Thyroid gland (tissue), 4 donors: ENCODE measurements at regions not wholly inside any gene's neighbourhood (a gene's known extent, or its start where the extent isn't known, plus 50 kb on each side); places are given as distances from the start of the nearest gene placed in this dataset.
"Not testable (repeated sequence)": the region's sequence is repeated elsewhere in the genome, so short reads cannot be mapped to it uniquely, and the experiment has no call there.

Source experiments
- DNase-seq, 2 donors: peaks; one replicate each; pipeline ENCODE4 v3.0.0-alpha.2; 2019
- H3K27ac ChIP-seq, 3 donors: fragments of 200-600 bp; sonication (generic); 1 replicate in 2 of 3; 2 replicates in 1 of 3; pipeline ENCODE4 v1.5.1; 2016 to 2019; ENCODE audit warnings: mild to moderate bottlenecking in 1 of 3, moderate library complexity in 1 of 3
- H3K27me3 ChIP-seq: fragments of 200-600 bp; sonication (generic); one replicate; pipeline ENCODE4 v1.5.1; 2019
- H3K36me3 ChIP-seq, 2 donors: fragments of 200-600 bp; sonication (generic); one replicate each; pipeline ENCODE4 v1.5.1; 2016 to 2019
- H3K4me1 ChIP-seq, 2 donors: fragments of 200-600 bp; sonication (generic); one replicate each; pipeline ENCODE4 v1.5.1; 2017 to 2019
- H3K4me3 ChIP-seq, 3 donors: fragments of 200-600 bp; sonication (generic); replicated peaks in 1 of 3; 1 replicate in 2 of 3; 2 replicates in 1 of 3; pipeline ENCODE4 v1.5.1; 2016; ENCODE audit warnings: mild to moderate bottlenecking in 1 of 3
- H3K9me3 ChIP-seq: fragments of 200-600 bp; sonication (generic); one replicate; pipeline ENCODE4 v1.5.1; 2017
- CTCF ChIP-seq, 6 experiments: fragments of 200-600 bp in 3 of 6; fragments of 450-650 bp in 3 of 6; sonication (generic) in 3 of 6; IDR thresholded peaks; one replicate each; pipeline ENCODE4 v1.5.1; 2016 to 2019; ENCODE audit warnings: antibody characterized with exemption in 6 of 6, mild to moderate bottlenecking in 2 of 6, inconsistent platforms in 1 of 6, moderate library complexity in 1 of 6
- POLR2A ChIP-seq, 2 donors: fragments of 450-650 bp; IDR thresholded peaks; one replicate each; pipeline ENCODE4 v1.6.1; 2017; ENCODE audit warnings: antibody characterized with exemption in 2 of 2, mild to moderate bottlenecking in 2 of 2, moderate library complexity in 1 of 2
- WGBS, 2 donors: methylation state at CpG; one replicate each; pipeline ENCODE4 v1.1.5; 2017; 5-methylcytosine and 5-hydroxymethylcytosine counted together
- intact Hi-C: fragments of 100-400 bp; cut with DNase I; formaldehyde crosslinking; loops from one replicate; pipeline ENCODE4 v1.15.1; 2023

GRCh38 chr6:15158821-15159619 is 86.8 kb upstream of the JARID2 start:
- no peaks in the 10 kb centered on the region for H3K4me1 ChIP-seq
- no peaks in the 10 kb centered on the region for H3K9me3 ChIP-seq
- H3K36me3 ChIP-seq, result no peaks in the 10 kb centered on the region
- no peak overlapping the region for H3K27ac ChIP-seq
- no peak for TF ChIP-seq CTCF (IDR thresholded peaks at IDR 0.05)
- no peak for TF ChIP-seq POLR2A (IDR thresholded peaks at IDR 0.05)
- intact Hi-C loops, result no loop called here
- DNase-seq, result no peak
- 92 to 95% methylated on average over 10 of the region's 10 CpGs for WGBS, 2 donors
- no peaks in the 10 kb centered on the region for H3K27me3 ChIP-seq
- no peak overlapping the region for H3K4me3 ChIP-seq

GRCh38 chr6:15160812-15161211 is 85.1 kb upstream of the JARID2 start:
- Histone ChIP-seq H3K36me3 (no peaks in the 10 kb centered on the region), H3K4me3 (no peak overlapping the region), H3K27ac (no peak overlapping the region), H3K27me3 (no peaks in the 10 kb centered on the region), H3K9me3 (no peaks in the 10 kb centered on the region), H3K4me1 (no peaks in the 10 kb centered on the region)
- intact Hi-C loops, result no loop called here
- TF ChIP-seq CTCF (IDR thresholded peaks at IDR 0.05), result no peak
- TF ChIP-seq POLR2A (IDR thresholded peaks at IDR 0.05), result no peak
- no peak for DNase-seq
- 93 to 98% methylated on average over 2 of the region's 2 CpGs for WGBS, 2 donors

- DNase-seq, intact Hi-C loops, H3K4me3 ChIP-seq, H3K9me3 ChIP-seq, H3K27me3 ChIP-seq, H3K27ac ChIP-seq, H3K4me1 ChIP-seq, H3K36me3 ChIP-seq: not testable (repeated sequence)
- 97 to 98% methylated on average over 6 of the region's 6 CpGs for WGBS, 2 donors
Measured at GRCh38 chr6:15164855-15165254, 81.0 kb upstream of the JARID2 start.

- TF ChIP-seq POLR2A (IDR thresholded peaks at IDR 0.05), result no peak
- TF ChIP-seq CTCF (IDR thresholded peaks at IDR 0.05), result no peak
- no peak for DNase-seq
- no peaks in the 10 kb centered on the region for H3K9me3 ChIP-seq
- no peaks in the 10 kb centered on the region for H3K36me3 ChIP-seq
- intact Hi-C loops, result no loop called here
- 82 to 84% methylated on average over 5 of the region's 5 CpGs for WGBS, 2 donors
- H3K27ac ChIP-seq, result no peak overlapping the region
- H3K4me1 ChIP-seq, result no peaks in the 10 kb centered on the region
- H3K4me3 ChIP-seq, result no peak overlapping the region
- H3K27me3 ChIP-seq, result no peaks in the 10 kb centered on the region
Measured at GRCh38 chr6:15166121-15166520, 79.7 kb upstream of the JARID2 start.

- 90 to 91% methylated on average over 8 of the region's 8 CpGs for WGBS, 2 donors
- DNase-seq, result no peak
- H3K9me3 ChIP-seq, result no peaks in the 10 kb centered on the region
- H3K4me3 ChIP-seq, result no peak overlapping the region
- intact Hi-C loops, result no loop called here
- no peaks in the 10 kb centered on the region for H3K27me3 ChIP-seq
- no peak overlapping the region for H3K27ac ChIP-seq
- TF ChIP-seq POLR2A (IDR thresholded peaks at IDR 0.05) (no peak), CTCF (IDR thresholded peaks at IDR 0.05) (no peak)
- no peaks in the 10 kb centered on the region for H3K4me1 ChIP-seq
- no peaks in the 10 kb centered on the region for H3K36me3 ChIP-seq
Measured at GRCh38 chr6:15170126-15170525, 75.7 kb upstream of the JARID2 start.
